ENCODE measurements at regions not wholly inside any gene's neighbourhood (a gene's known extent, or its start where the extent isn't known, plus 50 kb on each side); places are given as distances from the start of the nearest gene placed in this dataset.

GRCh38 chr16:86635926-86636325 is 57.6 kb downstream of the FOXL1 start:
- Histone ChIP-seq H3K4me1 (peaks cover 0 to 10% (median 0%) of the 10 kb centered on the region in 12 donors), H3K27me3 (peaks cover 0 to 11% (median 0%) of the 10 kb centered on the region in 9 donors), H3K36me3 (no peaks in the 10 kb centered on the region), H3K9me3 (no peaks in the 10 kb centered on the region), H3K4me3 (no peak overlapping the region), H3K27ac (no peak overlapping the region)
- ATAC-seq (no peak), DNase-seq (no peak)
- TF ChIP-seq POLR2A (IDR thresholded peaks at IDR 0.05) (no peak), CTCF (IDR thresholded peaks at IDR 0.05) (no peak)
- WGBS, 4 donors = 81 to 86% (median 83%) methylated on average over 12 of the region's 12 CpGs
- intact Hi-C loops (cut with DNase I) = no loop called here

GRCh38 chr16:86637744-86638143 is 59.4 kb downstream of the FOXL1 start:
- TF ChIP-seq POLR2A (IDR thresholded peaks at IDR 0.05) (no peak), CTCF (IDR thresholded peaks at IDR 0.05) (no peak)
- WGBS, 4 donors = 34 to 62% (median 48%) methylated on average over 2 of the region's 2 CpGs
- Histone ChIP-seq H3K27me3 (peaks cover 0 to 6% (median 0%) of the 10 kb centered on the region in 9 donors), H3K9me3 (no peaks in the 10 kb centered on the region), H3K4me1 (peaks cover 0 to 10% (median 0%) of the 10 kb centered on the region in 12 donors), H3K27ac (no peak overlapping the region), H3K36me3 (no peaks in the 10 kb centered on the region), H3K4me3 (no peak overlapping the region)
- intact Hi-C loops (cut with DNase I) = no loop called here
- ATAC-seq (no peak), DNase-seq (no peak)

DNA sequence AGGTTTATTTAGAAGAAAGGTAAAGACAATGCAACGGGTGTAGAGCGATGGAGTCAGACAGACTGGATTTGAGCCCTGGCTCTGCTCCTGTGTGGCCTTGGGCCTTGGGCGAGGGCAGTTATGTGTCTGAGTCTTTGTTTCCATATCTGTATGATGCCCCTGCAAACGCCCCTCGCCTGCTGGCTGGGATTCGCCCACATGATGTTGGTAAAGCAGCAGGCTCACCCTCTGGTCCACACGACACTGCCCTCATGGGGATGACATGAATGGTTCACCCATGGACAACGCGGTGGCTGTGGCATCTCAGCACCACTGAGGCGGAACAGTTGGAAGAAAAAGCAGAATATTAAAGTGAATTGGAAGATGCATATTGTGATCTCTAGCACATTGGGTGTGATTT is 60.3 kb downstream of the FOXL1 start:
- no peak overlapping the region for H3K4me3 ChIP-seq
- WGBS, 4 donors = 84 to 90% (median 88%) methylated on average over 10 of the region's 10 CpGs
- H3K36me3 ChIP-seq = no peaks in the 10 kb centered on the region
- peaks cover 0 to 6% (median 0%) of the 10 kb centered on the region in 9 donors for H3K27me3 ChIP-seq
- no peak for DNase-seq
- peaks cover 0 to 10% (median 0%) of the 10 kb centered on the region in 12 donors for H3K4me1 ChIP-seq
- intact Hi-C loops (cut with DNase I) = no loop called here
- no peaks in the 10 kb centered on the region for H3K9me3 ChIP-seq
- TF ChIP-seq POLR2A (IDR thresholded peaks at IDR 0.05) (no peak), CTCF (IDR thresholded peaks at IDR 0.05) (no peak)
- H3K27ac ChIP-seq = no peak overlapping the region
- no peak for ATAC-seq

DNA sequence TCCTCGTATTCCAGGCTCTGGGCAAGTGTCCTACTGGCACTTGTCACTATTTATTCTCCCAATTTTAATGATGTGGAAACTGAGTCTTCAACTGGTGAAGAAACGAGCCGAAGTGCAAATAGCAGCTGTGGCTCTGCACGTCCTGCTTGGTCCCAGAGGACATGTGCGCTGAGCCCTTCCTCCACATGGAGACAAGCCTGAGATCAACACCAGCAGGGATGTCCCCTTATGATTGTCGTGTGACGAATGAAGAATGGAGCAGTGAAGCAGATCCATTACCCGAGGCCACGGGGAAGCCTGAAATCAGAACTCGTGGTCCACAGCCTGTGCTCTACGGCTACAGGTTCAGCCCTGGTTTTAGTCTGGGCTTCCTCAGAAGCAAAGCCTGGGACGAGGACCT is 61.0 kb downstream of the FOXL1 start:
- TF ChIP-seq CTCF (IDR thresholded peaks at IDR 0.05) (no peak), POLR2A (IDR thresholded peaks at IDR 0.05) (no peak)
- Histone ChIP-seq H3K27me3 (peaks cover 0 to 6% (median 0%) of the 10 kb centered on the region in 9 donors), H3K27ac (peak overlapping the region in 2 of 12 donors; percentile 12 to 34), H3K4me1 (peaks cover 0 to 10% (median 0%) of the 10 kb centered on the region in 12 donors), H3K9me3 (no peaks in the 10 kb centered on the region), H3K4me3 (no peak overlapping the region), H3K36me3 (no peaks in the 10 kb centered on the region)
- ATAC-seq (peak in 3 of 4 donors; percentile 44 to 49 (median 49)), DNase-seq (peak in 2 of 5 donors; percentile 32 to 64)
- intact Hi-C loops (cut with DNase I) = no loop called here
- 72 to 77% (median 74%) methylated on average over 12 of the region's 12 CpGs for WGBS, 4 donors

Measured in heart left ventricle (tissue), 16 donors.